CD4-positive, alpha-beta memory T cell (primary cell): ENCODE measurements at regions not wholly inside any gene's neighbourhood (a gene's known extent, or its start where the extent isn't known, plus 50 kb on each side); places are given as distances from the start of the nearest gene placed in this dataset.

Experiments
- CTCF ChIA-PET: fragments of 350-600 bp; sonication (Branson Sonifier 250); formaldehyde crosslinking; loops from one replicate; lab custom pipeline; 2021; ENCODE audit warnings: inconsistent platforms; ENCODE audit not compliant: partially characterized antibody; lab: Charles Lee
- POLR2A ChIA-PET: fragments of 350-600 bp; sonication (Branson Sonifier 250); formaldehyde crosslinking; loops from one replicate; lab custom pipeline; 2021; ENCODE audit not compliant: partially characterized antibody; lab: Charles Lee
- DNase-seq, 5 donors: peaks; one replicate each; pipeline versions ENCODE4 v3.0.0 to v3.0.0-alpha.2; 2020 to 2022; ENCODE audit warnings: mixed read lengths in 1 of 5
- H3K27ac ChIP-seq: one replicate; pipeline ENCODE4 v1.7.0; 2013; ENCODE audit warnings: low read depth, low read length
- H3K27me3 ChIP-seq: 2 replicates; pipeline ENCODE4 v1.7.0; 2013; ENCODE audit warnings: mild to moderate bottlenecking, low read length, moderate library complexity; ENCODE audit not compliant: insufficient read depth
- H3K36me3 ChIP-seq: 2 replicates; pipeline ENCODE4 v1.7.0; 2013; ENCODE audit warnings: mild to moderate bottlenecking, low read length, moderate library complexity; ENCODE audit not compliant: insufficient read depth
- H3K4me1 ChIP-seq: 2 replicates; pipeline ENCODE4 v1.7.0; 2013; ENCODE audit warnings: mild to moderate bottlenecking, low read length, moderate library complexity; ENCODE audit not compliant: insufficient read depth
- H3K4me3 ChIP-seq, 2 donors: one replicate each; pipeline ENCODE4 v1.7.0; 2013; ENCODE audit warnings: low read length in 2 of 2, mild to moderate bottlenecking in 1 of 2
- H3K9me3 ChIP-seq, 2 donors: one replicate each; pipeline ENCODE4 v1.7.0; 2013; ENCODE audit warnings: low read length in 2 of 2, control low read depth in 1 of 2; ENCODE audit not compliant: control insufficient read depth in 1 of 2
- H3K27ac Mint-ChIP-seq, 7 donors: one replicate each; pipeline ENCODE4 v1.8.0; 2020 to 2021; ENCODE audit warnings: mixed read lengths in 7 of 7, mild to moderate bottlenecking in 6 of 7, inconsistent platforms in 3 of 7, moderate library complexity in 3 of 7
- H3K27me3 Mint-ChIP-seq, 2 donors: one replicate each; pipeline ENCODE4 v1.8.0; 2020 to 2021; ENCODE audit warnings: mixed read lengths in 2 of 2
- H3K36me3 Mint-ChIP-seq, 2 donors: one replicate each; pipeline ENCODE4 v1.8.0; 2020 to 2021; ENCODE audit warnings: mixed read lengths in 2 of 2, inconsistent platforms in 1 of 2, mild to moderate bottlenecking in 1 of 2
- H3K4me1 Mint-ChIP-seq, 4 donors: one replicate each; pipeline ENCODE4 v1.8.0; 2020 to 2021; ENCODE audit warnings: mixed read lengths in 4 of 4, mild to moderate bottlenecking in 1 of 4
- H3K4me3 Mint-ChIP-seq, 8 donors: one replicate each; pipeline ENCODE4 v1.8.0; 2020 to 2021; ENCODE audit warnings: mixed read lengths in 8 of 8, mild to moderate bottlenecking in 7 of 8, moderate library complexity in 6 of 8, inconsistent platforms in 3 of 8
- H3K9me3 Mint-ChIP-seq, 8 donors: one replicate each; pipeline ENCODE4 v1.8.0; 2020 to 2021; ENCODE audit warnings: mixed read lengths in 8 of 8, mild to moderate bottlenecking in 5 of 8, inconsistent platforms in 3 of 8, moderate library complexity in 1 of 8
- intact Hi-C: fragments of 100-400 bp; cut with micrococcal nuclease; formaldehyde crosslinking; loops from one replicate; pipeline ENCODE4 v1.15.1; 2023

GRCh38 chr6:1238040-1238439, 73.9 kb upstream of the FOXQ1 start:
- Mint-ChIP-seq H3K27ac (no peak overlapping the region), H3K4me1 (no peaks in the 10 kb centered on the region), H3K4me3 (peak overlapping the region in 1 of 8 donors; percentile 22), H3K27me3 (peaks cover 3 to 9% of the 10 kb centered on the region in 2 donors), H3K9me3 (no peaks in the 10 kb centered on the region), H3K36me3 (no peaks in the 10 kb centered on the region)
- H3K27me3 ChIP-seq, result no peaks in the 10 kb centered on the region
- H3K36me3 ChIP-seq, result no peaks in the 10 kb centered on the region
- H3K4me3 ChIP-seq, result no peak overlapping the region
- POLR2A ChIA-PET, result no interaction called here
- CTCF ChIA-PET, result no interaction called here
- H3K9me3 ChIP-seq, result no peaks in the 10 kb centered on the region
- H3K4me1 ChIP-seq, result no peaks in the 10 kb centered on the region
- intact Hi-C loops, result no loop called here
- no peak overlapping the region for H3K27ac ChIP-seq
- no peak for DNase-seq

DNA sequence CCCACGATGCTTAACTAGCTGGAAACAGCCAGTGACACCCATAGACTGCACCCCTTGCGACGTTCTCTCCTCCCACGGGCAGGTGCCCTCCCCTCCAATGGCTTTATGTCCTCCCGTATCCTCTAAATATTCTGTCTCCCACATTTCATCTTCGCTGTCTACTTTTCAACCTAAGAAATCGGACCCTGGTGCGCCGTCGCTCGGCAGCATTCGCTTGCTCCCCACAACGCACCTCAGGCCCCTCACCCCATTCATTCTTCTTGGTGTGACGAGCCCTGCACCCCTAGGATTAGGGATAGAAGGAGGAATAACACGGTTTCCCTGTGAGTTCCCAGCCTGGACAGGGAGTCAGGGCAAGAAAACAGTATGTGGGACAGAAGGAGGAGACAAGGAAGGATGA, 74.3 kb upstream of the FOXQ1 start:
- peaks cover 3 to 9% of the 10 kb centered on the region in 2 donors for H3K27me3 Mint-ChIP-seq
- intact Hi-C loops, result no loop called here
- DNase-seq, result no peak
- no peak overlapping the region for H3K27ac Mint-ChIP-seq
- Histone ChIP-seq H3K27ac (no peak overlapping the region), H3K4me1 (no peaks in the 10 kb centered on the region), H3K4me3 (no peak overlapping the region), H3K27me3 (no peaks in the 10 kb centered on the region), H3K36me3 (no peaks in the 10 kb centered on the region), H3K9me3 (no peaks in the 10 kb centered on the region)
- H3K4me3 Mint-ChIP-seq, result peak overlapping the region in 1 of 8 donors; percentile 22
- POLR2A ChIA-PET, result no interaction called here
- H3K4me1 Mint-ChIP-seq, result no peaks in the 10 kb centered on the region
- H3K36me3 Mint-ChIP-seq, result no peaks in the 10 kb centered on the region
- H3K9me3 Mint-ChIP-seq, result no peaks in the 10 kb centered on the region
- CTCF ChIA-PET, result no interaction called here

- Histone ChIP-seq H3K27ac (no peak overlapping the region), H3K4me3 (no peak overlapping the region), H3K27me3 (no peaks in the 10 kb centered on the region), H3K36me3 (no peaks in the 10 kb centered on the region), H3K9me3 (no peaks in the 10 kb centered on the region), H3K4me1 (no peaks in the 10 kb centered on the region)
- no peak for DNase-seq
- intact Hi-C loops, result no loop called here
- Mint-ChIP-seq H3K36me3 (no peaks in the 10 kb centered on the region), H3K27me3 (peaks cover 3 to 9% of the 10 kb centered on the region in 2 donors), H3K4me1 (no peaks in the 10 kb centered on the region), H3K9me3 (peaks cover 0 to 2% (median 0%) of the 10 kb centered on the region in 8 donors), H3K4me3 (no peak overlapping the region), H3K27ac (no peak overlapping the region)
- ChIA-PET CTCF (no interaction called here), POLR2A (no interaction called here)
Measured at GRCh38 chr6:1235825-1236224, 76.1 kb upstream of the FOXQ1 start.

GRCh38 chr6:1233924-1234323, 78.0 kb upstream of the FOXQ1 start:
- no peak overlapping the region for H3K27ac Mint-ChIP-seq
- peaks cover 0 to 2% (median 0%) of the 10 kb centered on the region in 8 donors for H3K9me3 Mint-ChIP-seq
- intact Hi-C loops, result no loop called here
- no peaks in the 10 kb centered on the region for H3K36me3 Mint-ChIP-seq
- no peaks in the 10 kb centered on the region for H3K4me1 ChIP-seq
- H3K27me3 ChIP-seq, result no peaks in the 10 kb centered on the region
- no peaks in the 10 kb centered on the region for H3K9me3 ChIP-seq
- H3K4me3 ChIP-seq, result no peak overlapping the region
- POLR2A ChIA-PET, result no interaction called here
- H3K4me1 Mint-ChIP-seq, result no peaks in the 10 kb centered on the region
- H3K36me3 ChIP-seq, result no peaks in the 10 kb centered on the region
- H3K27me3 Mint-ChIP-seq, result peaks cover 5 to 14% of the 10 kb centered on the region in 2 donors
- no peak overlapping the region for H3K4me3 Mint-ChIP-seq
- CTCF ChIA-PET, result no interaction called here
- H3K27ac ChIP-seq, result no peak overlapping the region
- DNase-seq, result no peak

DNA sequence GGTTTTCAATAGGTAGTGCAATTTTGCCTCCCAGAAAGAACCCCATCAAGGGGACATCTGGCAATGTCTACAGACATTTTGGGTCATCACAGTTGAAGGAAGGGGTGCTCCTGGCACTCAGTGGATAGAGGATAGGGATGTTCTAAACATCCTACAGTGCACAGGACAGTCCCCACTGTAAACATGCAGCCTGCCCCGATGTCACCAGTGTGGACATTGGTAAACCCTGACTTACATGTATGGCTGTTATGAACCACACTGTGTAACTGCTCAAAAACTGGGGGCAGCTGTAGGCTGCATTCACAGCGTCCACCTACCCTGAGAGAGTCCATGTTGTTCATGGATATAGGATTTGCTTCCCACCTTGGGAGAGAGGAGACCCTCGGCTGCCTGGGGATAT, 79.3 kb upstream of the FOXQ1 start:
- Histone ChIP-seq H3K27me3 (no peaks in the 10 kb centered on the region), H3K4me3 (no peak overlapping the region), H3K9me3 (no peaks in the 10 kb centered on the region), H3K4me1 (no peaks in the 10 kb centered on the region), H3K27ac (no peak overlapping the region), H3K36me3 (no peaks in the 10 kb centered on the region)
- Mint-ChIP-seq H3K4me1 (no peaks in the 10 kb centered on the region), H3K4me3 (no peak overlapping the region), H3K9me3 (peaks cover 0 to 2% (median 0%) of the 10 kb centered on the region in 8 donors), H3K27me3 (peaks cover 6 to 11% of the 10 kb centered on the region in 2 donors), H3K36me3 (no peaks in the 10 kb centered on the region), H3K27ac (no peak overlapping the region)
- ChIA-PET CTCF (no interaction called here), POLR2A (no interaction called here)
- DNase-seq, result no peak
- intact Hi-C loops, result no loop called here

GRCh38 chr6:1231941-1232340, 80.0 kb upstream of the FOXQ1 start:
- Mint-ChIP-seq H3K27ac (no peak overlapping the region), H3K4me1 (no peaks in the 10 kb centered on the region), H3K36me3 (no peaks in the 10 kb centered on the region), H3K9me3 (peaks cover 0 to 2% (median 0%) of the 10 kb centered on the region in 8 donors), H3K27me3 (peaks cover 5 to 11% of the 10 kb centered on the region in 2 donors), H3K4me3 (no peak overlapping the region)
- no peak overlapping the region for H3K4me3 ChIP-seq
- H3K36me3 ChIP-seq, result no peaks in the 10 kb centered on the region
- intact Hi-C loops, result no loop called here
- no peaks in the 10 kb centered on the region for H3K27me3 ChIP-seq
- POLR2A ChIA-PET, result no interaction called here
- CTCF ChIA-PET, result no interaction called here
- H3K27ac ChIP-seq, result no peak overlapping the region
- no peak for DNase-seq
- H3K9me3 ChIP-seq, result no peaks in the 10 kb centered on the region
- no peaks in the 10 kb centered on the region for H3K4me1 ChIP-seq

- Mint-ChIP-seq H3K4me3 (no peak overlapping the region), H3K27me3 (peaks cover 7 to 11% of the 10 kb centered on the region in 2 donors), H3K36me3 (no peaks in the 10 kb centered on the region), H3K27ac (no peak overlapping the region), H3K4me1 (no peaks in the 10 kb centered on the region), H3K9me3 (peaks cover 0 to 2% (median 0%) of the 10 kb centered on the region in 8 donors)
- H3K4me1 ChIP-seq, result no peaks in the 10 kb centered on the region
- ChIA-PET POLR2A (no interaction called here), CTCF (no interaction called here)
- intact Hi-C loops, result no loop called here
- no peak overlapping the region for H3K27ac ChIP-seq
- H3K27me3 ChIP-seq, result no peaks in the 10 kb centered on the region
- no peaks in the 10 kb centered on the region for H3K36me3 ChIP-seq
- no peaks in the 10 kb centered on the region for H3K9me3 ChIP-seq
- H3K4me3 ChIP-seq, result no peak overlapping the region
- DNase-seq, result no peak
Measured at GRCh38 chr6:1230689-1231605, 81.0 kb upstream of the FOXQ1 start.
